ENCODE measurements at regions not wholly inside any gene's neighbourhood (a gene's known extent, or its start where the extent isn't known, plus 50 kb on each side); places are given as distances from the start of the nearest gene placed in this dataset.

- peaks cover 0 to 62% (median 36%) of the 10 kb centered on the region in 4 donors for H3K9me3 ChIP-seq
- intact Hi-C loops (cut with DNase I) = no loop called here
- no peak overlapping the region for H3K27ac ChIP-seq
- H3K4me1 ChIP-seq = no peaks in the 10 kb centered on the region
- DNase-seq (peak in 2 of 3 donors; percentile 28 to 30), ATAC-seq (no peak)
- no peaks in the 10 kb centered on the region for H3K27me3 ChIP-seq
- TF ChIP-seq, protein P1, sequence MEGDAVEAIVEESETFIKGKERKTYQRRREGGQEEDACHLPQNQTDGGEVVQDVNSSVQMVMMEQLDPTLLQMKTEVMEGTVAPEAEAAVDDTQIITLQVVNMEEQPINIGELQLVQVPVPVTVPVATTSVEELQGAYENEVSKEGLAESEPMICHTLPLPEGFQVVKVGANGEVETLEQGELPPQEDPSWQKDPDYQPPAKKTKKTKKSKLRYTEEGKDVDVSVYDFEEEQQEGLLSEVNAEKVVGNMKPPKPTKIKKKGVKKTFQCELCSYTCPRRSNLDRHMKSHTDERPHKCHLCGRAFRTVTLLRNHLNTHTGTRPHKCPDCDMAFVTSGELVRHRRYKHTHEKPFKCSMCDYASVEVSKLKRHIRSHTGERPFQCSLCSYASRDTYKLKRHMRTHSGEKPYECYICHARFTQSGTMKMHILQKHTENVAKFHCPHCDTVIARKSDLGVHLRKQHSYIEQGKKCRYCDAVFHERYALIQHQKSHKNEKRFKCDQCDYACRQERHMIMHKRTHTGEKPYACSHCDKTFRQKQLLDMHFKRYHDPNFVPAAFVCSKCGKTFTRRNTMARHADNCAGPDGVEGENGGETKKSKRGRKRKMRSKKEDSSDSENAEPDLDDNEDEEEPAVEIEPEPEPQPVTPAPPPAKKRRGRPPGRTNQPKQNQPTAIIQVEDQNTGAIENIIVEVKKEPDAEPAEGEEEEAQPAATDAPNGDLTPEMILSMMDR (IDR thresholded peaks at IDR 0.05) = no peak
- no peak for TF ChIP-seq POLR2A (IDR thresholded peaks at IDR 0.05)
- 87% methylated on average over 10 of the region's 18 CpGs for WGBS (ENCODE audit: insufficient coverage, low coverage, low lambda C conversion rate, missing lambda C conversion rate)
- H3K4me3 ChIP-seq = no peak overlapping the region
- H3K36me3 ChIP-seq = peaks cover 0 to 55% (median 0%) of the 10 kb centered on the region in 4 donors
Observed at GRCh38 chr15:25058080-25058785, 103.4 kb downstream of the SNRPN start.

- DNase-seq (peak in 2 of 3 donors; percentile 22 to 30), ATAC-seq (no peak)
- Histone ChIP-seq H3K36me3 (peaks cover 0 to 58% (median 0%) of the 10 kb centered on the region in 4 donors), H3K4me3 (no peak overlapping the region), H3K27me3 (no peaks in the 10 kb centered on the region), H3K4me1 (no peaks in the 10 kb centered on the region), H3K27ac (no peak overlapping the region), H3K9me3 (peaks cover 0 to 76% (median 34%) of the 10 kb centered on the region in 4 donors)
- TF ChIP-seq, protein P1 (IDR thresholded peaks at IDR 0.05) = no peak
- no peak for TF ChIP-seq POLR2A (IDR thresholded peaks at IDR 0.05)
- intact Hi-C loops (cut with DNase I) = no loop called here
- WGBS (ENCODE audit: insufficient coverage, low coverage, low lambda C conversion rate, missing lambda C conversion rate) = 81% methylated on average over 9 of the region's 20 CpGs
Observed at GRCh38 chr15:25059698-25060471, 105.1 kb downstream of the SNRPN start.

- Histone ChIP-seq H3K4me3 (no peak overlapping the region), H3K9me3 (peaks cover 0 to 76% (median 34%) of the 10 kb centered on the region in 4 donors), H3K27me3 (no peaks in the 10 kb centered on the region), H3K27ac (no peak overlapping the region), H3K4me1 (no peaks in the 10 kb centered on the region), H3K36me3 (peaks cover 0 to 58% (median 0%) of the 10 kb centered on the region in 4 donors)
- ATAC-seq = no peak
- peak in 2 of 3 donors; percentile 27 to 31 for DNase-seq
- intact Hi-C loops (cut with DNase I) = no loop called here
- TF ChIP-seq, protein P1 (IDR thresholded peaks at IDR 0.05) = no peak
- TF ChIP-seq POLR2A (IDR thresholded peaks at IDR 0.05) = no peak
- 90% methylated on average over 2 of the region's 8 CpGs for WGBS (ENCODE audit: insufficient coverage, low coverage, low lambda C conversion rate, missing lambda C conversion rate)
Observed at GRCh38 chr15:25060472-25060803, 105.7 kb downstream of the SNRPN start.

DNA sequence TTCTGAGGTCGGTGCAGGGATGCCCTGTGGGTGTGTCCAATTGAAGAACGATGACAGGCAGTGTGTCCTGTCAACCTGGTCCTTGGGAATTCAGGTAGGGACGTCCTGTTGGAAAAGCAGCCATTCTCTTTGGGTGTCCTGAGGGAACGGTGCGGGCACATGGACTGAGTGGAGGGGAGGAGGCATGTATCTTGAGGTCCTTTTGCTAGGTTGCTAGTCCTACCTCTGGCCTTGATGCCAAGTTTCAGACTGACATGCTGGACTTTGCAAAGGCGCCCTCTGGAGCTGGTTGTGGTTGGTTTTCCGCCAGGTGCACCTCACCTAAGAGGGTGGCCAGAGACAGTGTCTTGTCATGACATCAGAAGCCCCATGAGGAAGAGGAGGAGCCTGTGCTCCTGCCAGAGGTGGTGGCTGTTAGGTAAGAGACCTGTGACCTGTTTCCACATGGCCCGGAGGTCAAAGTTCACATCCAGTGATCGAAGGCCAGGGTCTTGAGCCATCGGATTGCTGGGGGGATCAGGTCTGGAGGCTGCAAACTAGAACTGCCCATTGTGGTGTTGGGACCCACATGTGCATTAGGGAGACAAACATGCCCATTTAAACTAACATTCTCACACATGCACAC is 106.3 kb downstream of the SNRPN start:
- Histone ChIP-seq H3K27ac (no peak overlapping the region), H3K4me3 (no peak overlapping the region), H3K27me3 (no peaks in the 10 kb centered on the region), H3K9me3 (peaks cover 0 to 77% (median 34%) of the 10 kb centered on the region in 4 donors), H3K4me1 (no peaks in the 10 kb centered on the region), H3K36me3 (peaks cover 0 to 61% (median 0%) of the 10 kb centered on the region in 4 donors)
- intact Hi-C loops (cut with DNase I) = no loop called here
- TF ChIP-seq, protein P1 (IDR thresholded peaks at IDR 0.05) = no peak
- TF ChIP-seq POLR2A (IDR thresholded peaks at IDR 0.05) = no peak
- DNase-seq (peak in 2 of 3 donors; percentile 15 to 28), ATAC-seq (no peak)
- 50% methylated on average over 1 of the region's 10 CpGs for WGBS (ENCODE audit: insufficient coverage, low coverage, low lambda C conversion rate, missing lambda C conversion rate)

All from right lobe of liver (tissue), 6 donors.